ENCODE measurements at regions not wholly inside any gene's neighbourhood (a gene's known extent, or its start where the extent isn't known, plus 50 kb on each side); places are given as distances from the start of the nearest gene placed in this dataset.

- DNase-seq (ENCODE audit: low spot score) (peak; percentile 14), FAIRE-seq (no peak), ATAC-seq (peak; percentile 98)
- in situ Hi-C loops (cut with HindIII; ENCODE audit: extremely low pct_ligation_motif_present, low pct_unique_long_range_greater_than_20kb) = no loop called here
- no TSS peak for BruUV-seq (replicated peaks)
- ChIA-PET POLR2A (no interaction called here), CTCF (ENCODE audit: low intra/inter-chr PET ratio, low total read pairs) (no interaction called here)
- Histone ChIP-seq H3K9me3 (ENCODE audit: low read length) (no peaks in the 10 kb centered on the region), H3K4me2 (ENCODE audit: low read depth, low read length) (no peak overlapping the region), H3K27ac (ENCODE audit: extremely low read length, insufficient read depth, low read length) (no peak overlapping the region), H3K79me2 (ENCODE audit: insufficient read depth, low read length) (no peaks in the 10 kb centered on the region), H3K36me3 (replicated peaks in 1 of 2; ENCODE audit: control insufficient read depth in 1 of 2, insufficient read depth in 2 of 2, low read length in 2 of 2) (no peaks in the 10 kb centered on the region), H3K4me1 (ENCODE audit: insufficient read depth, low read length) (peaks cover 7% of the 10 kb centered on the region), H3K27me3 (ENCODE audit: control insufficient read depth in 1 of 2, insufficient read depth in 2 of 2, low read length in 2 of 2) (no peaks in the 10 kb centered on the region; a peak in 1 of 5 replicates), H3K4me3 (replicated peaks in 1 of 3; ENCODE audit: insufficient read depth in 1 of 3, low read depth in 2 of 3, low read length in 3 of 3) (no peak overlapping the region), H3K9ac (ENCODE audit: insufficient read depth, low read depth, low read length) (no peak overlapping the region), H4K20me1 (ENCODE audit: insufficient read depth, low read length) (no peaks in the 10 kb centered on the region), H2AFZ (ENCODE audit: low read length) (no peak overlapping the region)
- 77% methylated on average over 21 of the region's 29 CpGs for WGBS (ENCODE audit: low lambda C conversion rate)
- intact Hi-C loops (cut with micrococcal nuclease; ENCODE audit: unreplicated experiment) = no loop called here
- TF ChIP-seq STAG1 (CRISPR knock-in tag; IDR thresholded peaks at IDR 0.05) (peak; percentile 61), CTCF (CRISPR knock-in tag; IDR thresholded peaks at IDR 0.05) (peak; percentile 61), NFIC (IDR thresholded peaks at IDR 0.05; ENCODE audit: low read length) (no peak), ZNF574 (CRISPR knock-in tag; IDR thresholded peaks at IDR 0.05) (peak; percentile 14; the same call in 1 of the 2 replicates), DRAP1 (CRISPR knock-in tag; IDR thresholded peaks at IDR 0.05) (no peak), ZNF687 (CRISPR knock-in tag; IDR thresholded peaks at IDR 0.05) (peak; percentile 21; the same call in 1 of the 2 replicates), ETV6 (CRISPR knock-in tag; conservative IDR thresholded peaks at IDR 0.05) (no peak), TCF7L2 (IDR thresholded peaks at IDR 0.05; ENCODE audit: low read depth, low read length) (no peak)
Observed at GRCh38 chr10:42690449-42691360, 52.3 kb upstream of the ZNF33B start.

Measured in HepG2 (cell line).